ENCODE measurements at regions not wholly inside any gene's neighbourhood (a gene's known extent, or its start where the extent isn't known, plus 50 kb on each side); places are given as distances from the start of the nearest gene placed in this dataset.

GRCh38 chr4:120163895-120164294 lies 97.2 kb upstream of the MAD2L1 start:
- no peak for DNase-seq

GRCh38 chr4:120158841-120159463 lies 92.3 kb upstream of the MAD2L1 start:
- DNase-seq = no peak

GRCh38 chr4:120158046-120158445 lies 91.4 kb upstream of the MAD2L1 start:
- no peak for DNase-seq

- DNase-seq = peak; percentile 45
Observed at GRCh38 chr4:120156120-120156718, 89.6 kb upstream of the MAD2L1 start.

GRCh38 chr4:120155287-120155686 lies 88.6 kb upstream of the MAD2L1 start:
- DNase-seq = no peak

- DNase-seq = no peak
Observed at GRCh38 chr4:120144634-120145033, 78.0 kb upstream of the MAD2L1 start.

- no peak for DNase-seq
Observed at GRCh38 chr4:120144041-120144440, 77.4 kb upstream of the MAD2L1 start.

GRCh38 chr4:120139392-120139791 lies 72.7 kb upstream of the MAD2L1 start:
- DNase-seq = no peak

GRCh38 chr4:120132935-120133334 lies 66.3 kb upstream of the MAD2L1 start:
- no peak for DNase-seq

- DNase-seq = no peak
Observed at GRCh38 chr4:120130786-120131185, 64.1 kb upstream of the MAD2L1 start.

Measured in CD4-positive, alpha-beta T cell treated with Interleukin-17A for 4 hours (primary cell).